Activated B cell treated with CpG ODN at 0.5 μM for 24 hours (primary cell): ENCODE measurements at regions not wholly inside any gene's neighbourhood (a gene's known extent, or its start where the extent isn't known, plus 50 kb on each side); places are given as distances from the start of the nearest gene placed in this dataset.

Experiments
- ATAC-seq: fragments of 200-7000 bp; cut with Tn5 transposase; one replicate; pipeline ENCODE4 v1.10.0; 2021; ENCODE audit warnings: low read depth, mild to moderate bottlenecking, moderate library complexity
- CTCF ChIA-PET: fragments of 350-600 bp; sonication (Branson Sonifier 250); formaldehyde crosslinking; loops from one replicate; lab custom pipeline; 2021; ENCODE audit warnings: antibody characterized with exemption; lab: Charles Lee
- POLR2A ChIA-PET: fragments of 350-600 bp; sonication (Branson Sonifier 250); formaldehyde crosslinking; loops from one replicate; lab custom pipeline; 2021; ENCODE audit warnings: antibody characterized with exemption; lab: Charles Lee
- DNase-seq: peaks from one replicate; pipeline ENCODE4 v3.0.0; 2022
- H3K27ac Mint-ChIP-seq: one replicate; pipeline ENCODE4 v1.8.0; 2020; ENCODE audit warnings: mixed read lengths
- H3K27me3 Mint-ChIP-seq: one replicate; pipeline ENCODE4 v1.8.0; 2021; ENCODE audit warnings: mixed read lengths
- H3K36me3 Mint-ChIP-seq: one replicate; pipeline ENCODE4 v1.8.0; 2021; ENCODE audit warnings: low read depth, mixed read lengths
- H3K4me1 Mint-ChIP-seq: one replicate; pipeline ENCODE4 v1.8.0; 2021; ENCODE audit warnings: mixed read lengths
- H3K4me3 Mint-ChIP-seq: one replicate; pipeline ENCODE4 v1.8.0; 2020; ENCODE audit warnings: mild to moderate bottlenecking, mixed read lengths
- H3K9me3 Mint-ChIP-seq: one replicate; pipeline ENCODE4 v1.8.0; 2020; ENCODE audit warnings: mixed read lengths
- CTCF ChIP-seq: fragments of 200-600 bp; IDR thresholded peaks from one replicate; pipeline ENCODE4 v1.8.0; 2022; ENCODE audit warnings: antibody characterized with exemption, mild to moderate bottlenecking
- intact Hi-C: fragments of 100-400 bp; cut with micrococcal nuclease; formaldehyde crosslinking; loops from one replicate; pipeline ENCODE4 v1.15.1; 2024

- POLR2A ChIA-PET, result no interaction called here
- no peak overlapping the region for H3K4me3 Mint-ChIP-seq
Measured at GRCh38 chr11:15485432-15485831, 370.7 kb downstream of the INSC start.

GRCh38 chr11:15489281-15489680 is 374.6 kb downstream of the INSC start:
- DNase-seq, result no peak
- H3K27ac Mint-ChIP-seq, result no peak overlapping the region
- no peaks in the 10 kb centered on the region for H3K27me3 Mint-ChIP-seq
- no peaks in the 10 kb centered on the region for H3K4me1 Mint-ChIP-seq
- ATAC-seq, result no peak
- H3K36me3 Mint-ChIP-seq, result no peaks in the 10 kb centered on the region
- no peaks in the 10 kb centered on the region for H3K9me3 Mint-ChIP-seq
- TF ChIP-seq CTCF, result no peak
- H3K4me3 Mint-ChIP-seq, result no peak overlapping the region
- CTCF ChIA-PET, result no interaction called here
- POLR2A ChIA-PET, result no interaction called here
- intact Hi-C loops, result no loop called here

More at GRCh38 chr11:15485432-15485831, 370.7 kb downstream of the INSC start:
- intact Hi-C loops, result no loop called here
- H3K4me1 Mint-ChIP-seq, result no peaks in the 10 kb centered on the region
- CTCF ChIA-PET, result no interaction called here
- H3K9me3 Mint-ChIP-seq, result no peaks in the 10 kb centered on the region
- ATAC-seq, result no peak
- TF ChIP-seq CTCF, result no peak
- DNase-seq, result no peak
- H3K36me3 Mint-ChIP-seq, result no peaks in the 10 kb centered on the region
- no peaks in the 10 kb centered on the region for H3K27me3 Mint-ChIP-seq
- H3K27ac Mint-ChIP-seq, result no peak overlapping the region

GRCh38 chr11:15490535-15490934 is 375.8 kb downstream of the INSC start:
- ATAC-seq (no peak), DNase-seq (no peak)
- H3K27ac Mint-ChIP-seq, result no peak overlapping the region
- H3K4me3 Mint-ChIP-seq, result no peak overlapping the region
- intact Hi-C loops, result no loop called here
- no peak for TF ChIP-seq CTCF
- ChIA-PET POLR2A (no interaction called here), CTCF (no interaction called here)
- no peaks in the 10 kb centered on the region for H3K9me3 Mint-ChIP-seq
- H3K36me3 Mint-ChIP-seq, result no peaks in the 10 kb centered on the region
- H3K27me3 Mint-ChIP-seq, result no peaks in the 10 kb centered on the region
- H3K4me1 Mint-ChIP-seq, result no peaks in the 10 kb centered on the region

DNA sequence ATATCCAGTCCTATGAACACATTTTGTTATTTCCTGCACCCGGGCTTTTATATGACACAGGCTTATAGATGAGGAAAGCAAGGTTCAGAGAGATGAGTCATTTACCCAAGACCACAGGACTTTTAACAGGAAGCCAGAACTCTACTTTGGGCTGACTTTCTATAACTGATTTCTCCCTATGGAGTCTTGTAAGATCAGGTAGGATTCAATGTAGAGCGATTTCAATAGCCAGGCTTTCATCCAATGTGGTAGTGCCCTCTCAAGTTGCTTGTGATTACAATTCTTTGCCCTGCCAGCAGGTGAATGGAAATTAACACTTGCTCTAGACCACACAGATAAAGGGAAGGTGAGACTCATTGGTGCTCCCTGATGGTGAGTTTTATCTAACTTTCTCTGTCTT is 378.3 kb downstream of the INSC start:
- ATAC-seq (no peak), DNase-seq (no peak)
- Mint-ChIP-seq H3K9me3 (no peaks in the 10 kb centered on the region), H3K36me3 (no peaks in the 10 kb centered on the region), H3K27me3 (no peaks in the 10 kb centered on the region), H3K4me3 (no peak overlapping the region), H3K4me1 (no peaks in the 10 kb centered on the region), H3K27ac (no peak overlapping the region)
- no peak for TF ChIP-seq CTCF
- CTCF ChIA-PET, result no interaction called here
- intact Hi-C loops, result no loop called here
- POLR2A ChIA-PET, result no interaction called here

DNA sequence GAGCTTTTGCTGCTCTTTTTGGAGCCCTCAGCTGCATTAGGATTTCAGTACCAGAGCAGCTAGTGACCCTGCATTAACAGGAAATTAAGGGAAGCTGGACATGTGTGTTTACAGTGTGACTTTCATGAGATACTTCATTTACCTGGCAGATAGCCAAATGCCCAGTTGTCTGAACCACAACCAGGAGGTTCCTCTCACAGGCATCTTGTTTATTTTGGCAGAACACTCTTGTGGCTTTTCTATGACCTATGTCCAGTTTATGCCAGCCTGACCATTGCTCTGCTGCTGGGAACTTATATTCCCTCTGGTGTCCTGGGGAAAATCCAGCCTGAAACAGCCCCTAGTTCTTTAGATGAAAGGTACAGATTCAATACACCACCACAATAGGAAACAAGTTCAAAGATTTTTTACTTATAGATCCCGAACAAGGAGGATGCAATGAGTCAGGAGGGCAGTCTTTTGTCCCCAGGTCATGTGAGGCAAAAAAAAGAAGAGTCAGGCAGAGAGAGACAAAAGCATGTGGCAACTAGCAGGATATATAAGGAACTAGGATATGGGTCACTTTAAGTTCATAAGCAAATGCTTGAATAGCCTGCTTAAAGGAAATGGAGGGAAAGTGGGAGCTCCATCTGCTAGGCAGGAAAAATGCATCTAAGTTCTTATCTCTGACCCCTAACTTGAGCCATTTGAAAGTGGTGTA is 379.3 kb downstream of the INSC start:
- H3K4me3 Mint-ChIP-seq, result no peak overlapping the region
- ChIA-PET CTCF (no interaction called here), POLR2A (no interaction called here)
- ATAC-seq, result no peak
- no peaks in the 10 kb centered on the region for H3K36me3 Mint-ChIP-seq
- no peak for DNase-seq
- intact Hi-C loops, result no loop called here
- H3K27ac Mint-ChIP-seq, result no peak overlapping the region
- H3K27me3 Mint-ChIP-seq, result no peaks in the 10 kb centered on the region
- H3K4me1 Mint-ChIP-seq, result no peaks in the 10 kb centered on the region
- TF ChIP-seq CTCF, result no peak
- H3K9me3 Mint-ChIP-seq, result no peaks in the 10 kb centered on the region
